Karpas-422 (cell line): ENCODE measurements at regions not wholly inside any gene's neighbourhood (a gene's known extent, or its start where the extent isn't known, plus 50 kb on each side); places are given as distances from the start of the nearest gene placed in this dataset.

Experiments
- DNase-seq: peaks from one replicate; pipeline ENCODE4 v3.0.0-alpha.2; 2015
- H2AFZ ChIP-seq: fragments of 200-600 bp; sonication (generic); 2 replicates; pipeline ENCODE4 v1.6.1; 2014; ENCODE audit warnings: antibody characterized with exemption, low read length, mixed read lengths
- H3K27ac ChIP-seq: fragments of 200-600 bp; sonication (generic); 2 replicates; pipeline ENCODE4 v1.5.1; 2014; ENCODE audit warnings: mild to moderate bottlenecking, low read length, moderate library complexity
- H3K27me3 ChIP-seq: fragments of 200-600 bp; sonication (generic); 2 replicates; pipeline ENCODE4 v1.6.1; 2014; ENCODE audit warnings: low read length, mixed read lengths
- H3K36me3 ChIP-seq: fragments of 200-600 bp; sonication (generic); 2 replicates; pipeline ENCODE4 v1.6.1; 2014; ENCODE audit warnings: low read length, mixed read lengths; ENCODE audit not compliant: insufficient read depth
- H3K4me1 ChIP-seq: fragments of 200-600 bp; sonication (generic); 2 replicates; pipeline ENCODE4 v1.6.1; 2014; ENCODE audit warnings: mild to moderate bottlenecking, low read length, mixed read lengths
- H3K4me2 ChIP-seq: fragments of 200-600 bp; sonication (generic); 2 replicates; pipeline ENCODE4 v1.6.1; 2014; ENCODE audit warnings: low read length, low read depth, mild to moderate bottlenecking; ENCODE audit not compliant: poor library complexity, severe bottlenecking
- H3K4me3 ChIP-seq: fragments of 200-600 bp; sonication (generic); 2 replicates; pipeline ENCODE4 v1.5.1; 2014; ENCODE audit warnings: mild to moderate bottlenecking, antibody characterized with exemption, low read length, mixed read lengths
- H3K79me2 ChIP-seq: fragments of 200-600 bp; sonication (generic); 2 replicates; pipeline ENCODE4 v1.6.1; 2014; ENCODE audit warnings: mild to moderate bottlenecking, low read length, mixed read lengths
- H3K9ac ChIP-seq: fragments of 200-600 bp; sonication (generic); 2 replicates; pipeline ENCODE4 v1.6.0; 2014; ENCODE audit warnings: low read length
- H3K9me2 ChIP-seq: fragments of 200-600 bp; sonication (generic), shearing (Covaris generic); replicated peaks from 2 replicates; pipeline ENCODE4 v1.6.0; 2014; ENCODE audit warnings: mild to moderate bottlenecking, low read length, moderate library complexity; ENCODE audit not compliant: insufficient read depth
- H3K9me3 ChIP-seq: fragments of 300-700, 200-600 bp; sonication (generic); 2 replicates; pipeline ENCODE4 v1.6.1; 2014; ENCODE audit warnings: low read length, mixed read lengths
- H4K20me1 ChIP-seq: fragments of 200-600 bp; sonication (generic); 2 replicates; pipeline ENCODE4 v1.6.1; 2014; ENCODE audit warnings: mild to moderate bottlenecking, antibody characterized with exemption, low read length, low read depth; ENCODE audit not compliant: insufficient read depth

DNA sequence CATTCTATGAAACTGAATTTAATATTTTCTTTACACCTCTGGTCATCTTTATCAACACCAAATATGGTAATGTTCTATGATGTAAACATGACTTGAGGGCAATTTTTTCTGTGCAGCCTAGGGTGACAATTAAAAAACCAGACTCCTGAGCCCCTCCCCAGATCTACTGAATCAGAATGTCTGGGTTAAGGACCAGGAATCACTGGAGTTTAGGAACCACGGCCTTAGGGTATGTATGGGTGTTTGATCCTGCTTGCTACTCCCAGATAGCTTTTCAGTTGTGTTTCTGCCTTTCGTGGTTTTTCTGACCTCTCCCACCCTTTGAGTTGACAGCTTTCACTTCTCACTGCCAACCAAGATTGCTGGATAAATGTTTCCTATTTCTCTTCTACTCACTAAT, 332.2 kb downstream of the DHX15 start:
- Histone ChIP-seq H3K27me3 (no peaks in the 10 kb centered on the region), H4K20me1 (no peaks in the 10 kb centered on the region), H3K36me3 (no peaks in the 10 kb centered on the region), H3K4me3 (no peak overlapping the region), H3K9ac (no peak overlapping the region), H3K9me2 (no peaks in the 10 kb centered on the region), H3K4me2 (no peak overlapping the region), H2AFZ (no peak overlapping the region), H3K79me2 (no peaks in the 10 kb centered on the region), H3K27ac (no peak overlapping the region), H3K4me1 (no peaks in the 10 kb centered on the region), H3K9me3 (no peaks in the 10 kb centered on the region)
- no peak for DNase-seq

GRCh38 chr4:24251589-24251988, 332.8 kb downstream of the DHX15 start:
- Histone ChIP-seq H3K27ac (no peak overlapping the region), H3K9ac (no peak overlapping the region), H3K9me3 (no peaks in the 10 kb centered on the region), H3K9me2 (no peaks in the 10 kb centered on the region), H2AFZ (no peak overlapping the region), H3K4me2 (no peak overlapping the region), H3K4me1 (no peaks in the 10 kb centered on the region), H3K27me3 (no peaks in the 10 kb centered on the region), H3K36me3 (no peaks in the 10 kb centered on the region), H4K20me1 (no peaks in the 10 kb centered on the region), H3K4me3 (no peak overlapping the region), H3K79me2 (no peaks in the 10 kb centered on the region)
- DNase-seq = no peak

DNA sequence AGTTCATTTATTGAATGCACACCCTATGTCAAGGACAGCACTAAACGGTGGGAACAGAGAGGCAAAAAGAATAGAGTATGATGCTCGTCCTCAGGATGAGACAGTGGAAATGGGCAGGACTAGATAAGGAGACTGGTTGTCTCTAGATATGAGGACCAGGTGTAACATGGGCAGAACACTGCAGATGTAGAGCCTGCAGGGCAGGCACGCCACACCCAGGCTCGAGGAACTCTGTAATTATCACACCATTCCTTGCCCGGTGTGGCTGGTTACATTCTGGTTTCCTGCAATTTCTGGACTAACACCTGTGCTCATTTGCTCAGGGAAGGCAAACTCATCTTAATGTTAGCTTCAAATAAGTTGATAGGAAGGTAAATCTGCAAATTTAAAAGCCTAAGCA, 334.4 kb downstream of the DHX15 start:
- H3K27me3 ChIP-seq = no peaks in the 10 kb centered on the region
- H3K79me2 ChIP-seq = no peaks in the 10 kb centered on the region
- no peaks in the 10 kb centered on the region for H4K20me1 ChIP-seq
- H3K9ac ChIP-seq = no peak overlapping the region
- no peak overlapping the region for H3K4me2 ChIP-seq
- no peak for DNase-seq
- no peak overlapping the region for H3K27ac ChIP-seq
- H3K4me1 ChIP-seq = no peaks in the 10 kb centered on the region
- no peaks in the 10 kb centered on the region for H3K9me3 ChIP-seq
- H3K4me3 ChIP-seq = no peak overlapping the region
- no peaks in the 10 kb centered on the region for H3K9me2 ChIP-seq
- no peaks in the 10 kb centered on the region for H3K36me3 ChIP-seq
- no peak overlapping the region for H2AFZ ChIP-seq

GRCh38 chr4:24248674-24249630, 335.4 kb downstream of the DHX15 start:
- DNase-seq = no peak
- no peaks in the 10 kb centered on the region for H3K9me2 ChIP-seq
- no peak overlapping the region for H3K4me2 ChIP-seq
- H3K9me3 ChIP-seq = no peaks in the 10 kb centered on the region
- no peak overlapping the region for H3K9ac ChIP-seq
- no peak overlapping the region for H3K4me3 ChIP-seq
- no peaks in the 10 kb centered on the region for H3K4me1 ChIP-seq
- H3K27me3 ChIP-seq = no peaks in the 10 kb centered on the region
- no peaks in the 10 kb centered on the region for H3K36me3 ChIP-seq
- H4K20me1 ChIP-seq = no peaks in the 10 kb centered on the region
- no peak overlapping the region for H2AFZ ChIP-seq
- H3K27ac ChIP-seq = no peak overlapping the region
- H3K79me2 ChIP-seq = no peaks in the 10 kb centered on the region

DNA sequence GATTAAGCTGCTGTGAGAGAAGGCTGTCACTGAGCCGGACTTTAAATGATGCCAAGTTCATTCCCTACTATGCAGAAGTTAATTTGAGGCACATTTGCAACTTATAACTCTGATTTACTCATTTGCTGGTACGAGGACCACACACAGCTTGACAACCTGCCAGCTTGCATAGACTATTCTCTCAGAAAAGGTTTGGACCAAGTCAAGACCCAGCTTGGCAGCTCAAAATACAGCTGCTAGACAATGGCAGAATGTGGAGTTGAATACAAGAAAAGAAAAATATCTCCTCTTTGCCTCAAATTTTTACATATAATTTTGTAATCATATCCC, 338.9 kb downstream of the DHX15 start:
- Histone ChIP-seq H3K4me3 (no peak overlapping the region), H4K20me1 (no peaks in the 10 kb centered on the region), H3K27ac (no peak overlapping the region), H3K79me2 (no peaks in the 10 kb centered on the region), H3K36me3 (no peaks in the 10 kb centered on the region), H2AFZ (no peak overlapping the region), H3K9me3 (no peaks in the 10 kb centered on the region), H3K4me2 (no peak overlapping the region), H3K4me1 (no peaks in the 10 kb centered on the region), H3K27me3 (no peaks in the 10 kb centered on the region), H3K9ac (no peak overlapping the region), H3K9me2 (no peaks in the 10 kb centered on the region)
- no peak for DNase-seq

DNA sequence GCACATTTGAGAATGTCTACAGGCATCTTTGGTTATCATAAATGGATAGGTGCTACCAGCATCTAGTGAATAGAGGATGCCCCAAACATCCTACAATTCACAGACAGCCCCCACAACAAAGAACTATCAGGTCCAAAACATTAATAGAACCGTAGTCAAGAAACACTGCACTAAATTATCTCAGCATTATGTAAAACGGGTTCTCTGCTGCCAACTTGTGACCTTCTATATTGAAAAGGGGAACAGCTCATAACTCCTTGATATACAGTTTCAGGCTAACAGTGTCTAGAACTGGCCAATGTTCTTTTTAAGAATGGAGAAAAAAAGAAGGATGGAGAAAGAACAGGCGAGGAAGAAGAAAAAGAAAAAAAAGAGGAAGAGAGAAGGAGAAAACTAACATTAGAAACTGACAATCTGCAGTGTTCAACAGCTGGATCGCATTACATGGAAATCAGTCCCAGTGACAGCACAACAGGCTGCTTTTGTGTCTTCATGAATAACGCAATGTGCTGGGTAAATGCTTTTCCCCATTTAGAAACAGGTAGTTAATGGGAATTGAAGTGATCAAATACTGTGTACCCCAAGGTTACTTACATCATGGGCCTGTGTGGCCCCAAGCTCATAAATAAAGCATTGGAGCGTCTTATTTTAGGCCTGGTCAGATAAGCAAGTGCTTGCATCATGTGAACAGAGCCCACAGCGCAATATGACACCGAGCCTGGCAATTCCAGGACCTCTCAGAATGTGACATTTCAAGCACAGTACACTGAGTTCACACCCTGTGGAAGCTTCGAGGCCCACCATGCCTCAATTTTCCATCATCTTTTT, 339.5 kb downstream of the DHX15 start:
- no peaks in the 10 kb centered on the region for H3K36me3 ChIP-seq
- no peak overlapping the region for H3K27ac ChIP-seq
- H3K79me2 ChIP-seq = no peaks in the 10 kb centered on the region
- H3K9ac ChIP-seq = no peak overlapping the region
- no peaks in the 10 kb centered on the region for H3K9me3 ChIP-seq
- H3K27me3 ChIP-seq = no peaks in the 10 kb centered on the region
- no peak overlapping the region for H2AFZ ChIP-seq
- no peak overlapping the region for H3K4me2 ChIP-seq
- H3K4me1 ChIP-seq = no peaks in the 10 kb centered on the region
- no peaks in the 10 kb centered on the region for H4K20me1 ChIP-seq
- H3K4me3 ChIP-seq = no peak overlapping the region
- no peak for DNase-seq
- H3K9me2 ChIP-seq = no peaks in the 10 kb centered on the region

DNA sequence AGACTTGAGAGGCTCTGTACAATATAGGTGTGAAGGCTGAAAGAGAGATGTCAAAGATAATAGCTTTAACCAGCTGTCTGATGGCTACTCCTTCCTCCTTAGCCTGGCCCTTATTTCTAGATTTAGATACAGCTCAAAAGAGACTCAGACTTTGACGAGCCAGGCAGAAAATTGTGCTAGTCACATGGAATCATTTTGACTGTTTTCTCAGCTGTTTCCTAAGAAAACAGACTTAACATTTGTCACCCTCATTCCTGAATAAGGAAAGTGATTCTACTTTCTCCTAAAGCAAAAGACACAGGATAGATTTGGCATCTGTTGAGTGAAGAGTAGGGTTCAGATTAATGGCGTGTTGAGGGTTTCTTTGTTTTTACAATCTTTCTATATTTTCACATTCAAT, 340.7 kb downstream of the DHX15 start:
- Histone ChIP-seq H3K4me2 (no peak overlapping the region), H2AFZ (no peak overlapping the region), H3K9me2 (no peaks in the 10 kb centered on the region), H3K4me1 (no peaks in the 10 kb centered on the region), H3K9me3 (no peaks in the 10 kb centered on the region), H3K9ac (no peak overlapping the region), H4K20me1 (no peaks in the 10 kb centered on the region), H3K27ac (no peak overlapping the region), H3K36me3 (no peaks in the 10 kb centered on the region), H3K27me3 (no peaks in the 10 kb centered on the region), H3K79me2 (no peaks in the 10 kb centered on the region), H3K4me3 (no peak overlapping the region)
- no peak for DNase-seq

DNA sequence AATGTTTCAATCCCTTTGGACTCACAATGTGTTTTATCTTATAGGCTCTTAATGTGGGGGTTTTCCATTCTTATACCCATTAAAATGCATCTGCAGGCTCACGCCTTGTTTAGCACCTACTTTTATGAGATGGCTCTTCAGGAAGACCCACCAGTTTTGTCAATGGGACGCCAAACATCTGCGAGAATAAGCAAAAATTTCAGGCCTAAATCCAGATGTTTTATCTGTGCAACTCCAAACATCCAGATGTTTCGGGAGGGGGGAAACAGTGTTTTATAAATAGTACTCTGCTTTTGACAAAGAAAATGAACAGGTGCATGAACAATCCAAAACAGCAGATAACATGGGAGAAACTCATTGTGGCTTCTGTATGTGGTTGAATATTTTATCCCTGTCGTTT, 342.8 kb downstream of the DHX15 start:
- Histone ChIP-seq H2AFZ (no peak overlapping the region), H3K9ac (no peak overlapping the region), H3K4me1 (no peaks in the 10 kb centered on the region), H3K9me2 (no peaks in the 10 kb centered on the region), H4K20me1 (no peaks in the 10 kb centered on the region), H3K27me3 (no peaks in the 10 kb centered on the region), H3K4me2 (no peak overlapping the region), H3K79me2 (no peaks in the 10 kb centered on the region), H3K36me3 (no peaks in the 10 kb centered on the region), H3K27ac (no peak overlapping the region), H3K4me3 (no peak overlapping the region), H3K9me3 (no peaks in the 10 kb centered on the region)
- DNase-seq = no peak
